Spleen (tissue), 11 donors: ENCODE measurements at regions not wholly inside any gene's neighbourhood (a gene's known extent, or its start where the extent isn't known, plus 50 kb on each side); places are given as distances from the start of the nearest gene placed in this dataset.

ENCODE experiments used
- DNase-seq: peaks from one replicate; pipeline ENCODE4 v3.0.0-alpha.2; 2020
- H3K27ac ChIP-seq, 8 donors: fragments of 200-600 bp; sonication (generic) in 7 of 8; 1 replicate in 4 of 8; 2 replicates in 4 of 8; pipeline versions ENCODE4 v1.5.0 to v1.8.0; 2016 to 2021; ENCODE audit warnings: inconsistent platforms in 4 of 8, mild to moderate bottlenecking in 4 of 8, moderate library complexity in 1 of 8
- H3K27me3 ChIP-seq, 7 donors: fragments of 200-600 bp; sonication (generic) in 6 of 7; replicated peaks in 1 of 7; 1 replicate in 4 of 7; 2 replicates in 3 of 7; pipeline versions ENCODE4 v1.5.0 to v1.8.0; 2016 to 2021; ENCODE audit warnings: inconsistent platforms in 3 of 7, mild to moderate bottlenecking in 1 of 7
- H3K36me3 ChIP-seq, 6 donors: fragments of 200-600 bp; sonication (generic) in 5 of 6; 1 replicate in 4 of 6; 2 replicates in 2 of 6; pipeline versions ENCODE4 v1.5.0 to v1.8.0; 2016 to 2021; ENCODE audit warnings: inconsistent platforms in 2 of 6
- H3K4me1 ChIP-seq, 6 donors: fragments of 200-600 bp; sonication (generic) in 5 of 6; 1 replicate in 3 of 6; 2 replicates in 3 of 6; pipeline versions ENCODE4 v1.5.0 to v1.8.0; 2016 to 2021; ENCODE audit warnings: inconsistent platforms in 3 of 6
- H3K4me3 ChIP-seq, 8 donors: fragments of 200-600 bp; sonication (generic) in 7 of 8; 1 replicate in 4 of 8; 2 replicates in 4 of 8; pipeline versions ENCODE4 v1.5.0 to v1.8.0; 2016 to 2021; ENCODE audit warnings: inconsistent platforms in 4 of 8, mild to moderate bottlenecking in 4 of 8, moderate library complexity in 2 of 8
- H3K9me3 ChIP-seq, 8 donors: fragments of 200-600 bp; sonication (generic) in 7 of 8; 1 replicate in 4 of 8; 2 replicates in 4 of 8; pipeline versions ENCODE4 v1.5.0 to v1.8.0; 2016 to 2021; ENCODE audit warnings: inconsistent platforms in 4 of 8
- CTCF ChIP-seq, 11 experiments: fragments of 200-600 bp in 7 of 11; fragments of 450-650 bp in 4 of 11; sonication (generic) in 4 of 11; IDR thresholded peaks in 8 of 11; conservative IDR thresholded peaks in 3 of 11; 1 replicate in 7 of 11; 2 replicates in 4 of 11; pipeline versions ENCODE4 v1.4.0 to v1.8.0; 2016 to 2021; ENCODE audit warnings: antibody characterized with exemption in 11 of 11, inconsistent platforms in 4 of 11, mild to moderate bottlenecking in 1 of 11
- POLR2A ChIP-seq, 3 donors: fragments of 450-650 bp; IDR thresholded peaks; one replicate each; pipeline ENCODE4 v1.5.1; 2017; ENCODE audit warnings: antibody characterized with exemption in 3 of 3, mild to moderate bottlenecking in 1 of 3
- POLR2AphosphoS5 ChIP-seq, 3 donors: sonication (generic); formaldehyde crosslinking; IDR thresholded peaks; one replicate each; pipeline ENCODE4 v1.5.1; 2017; ENCODE audit warnings: antibody characterized with exemption in 3 of 3
- WGBS, 5 donors: extraction: QIAGEN DNeasy Blood & Tissue Kit in 3 of 5; methylation state at CpG; one replicate each; pipeline versions ENCODE4 v1.1.5 to v1.1.7; 2013 to 2018; 5-methylcytosine and 5-hydroxymethylcytosine counted together
- intact Hi-C: fragments of 100-400 bp; cut with DNase I; formaldehyde crosslinking; loops from one replicate; pipeline ENCODE4 v1.15.0; 2023; ENCODE audit warnings: low total_unique reads
- donor health status: healthy with polysubstance abuse.
- donor health status: DM: no; HTN: no; CAD: no; lungs with moderate emphysema.
- donor health status: DM: no; HTN: no; CAD: no.
- donor health status: Bipolar disorder and iron deficiency.
- donor health status: healthy.
- donor health status: DM: no; HTN: no; CAD: no.
- donor health status: DM: yes; HTN: yes; CAD: no.

- Histone ChIP-seq H3K27me3 (no peaks in the 10 kb centered on the region), H3K27ac (no peak overlapping the region), H3K36me3 (no peaks in the 10 kb centered on the region), H3K9me3 (no peaks in the 10 kb centered on the region), H3K4me1 (no peaks in the 10 kb centered on the region), H3K4me3 (no peak overlapping the region)
- TF ChIP-seq POLR2A (IDR thresholded peaks at IDR 0.05) (no peak), CTCF (IDR thresholded peaks at IDR 0.05 in 8 of 11, conservative IDR thresholded peaks at IDR 0.05 in 3 of 11) (no peak), POLR2AphosphoS5 (IDR thresholded peaks at IDR 0.05) (no peak)
- intact Hi-C loops: no loop called here
- 26 to 47% (median 32%) methylated on average over 1 of the region's 1 CpG for WGBS, 5 donors
- no peak for DNase-seq
Measured at GRCh38 chr4:112808001-112808400, 171.1 kb downstream of the LARP7 start.

GRCh38 chr4:112813790-112814189, 176.8 kb downstream of the LARP7 start:
- Histone ChIP-seq H3K4me3 (no peak overlapping the region), H3K36me3 (no peaks in the 10 kb centered on the region), H3K4me1 (peaks cover 0 to 9% (median 3%) of the 10 kb centered on the region in 6 donors), H3K27me3 (peaks cover 0 to 17% (median 3%) of the 10 kb centered on the region in 7 donors), H3K27ac (no peak overlapping the region), H3K9me3 (no peaks in the 10 kb centered on the region)
- intact Hi-C loops: no loop called here
- 38 to 77% (median 63%) methylated on average over 2 of the region's 2 CpGs for WGBS, 5 donors
- no peak for DNase-seq
- no peak for TF ChIP-seq POLR2A (IDR thresholded peaks at IDR 0.05)
- no peak for TF ChIP-seq POLR2AphosphoS5 (IDR thresholded peaks at IDR 0.05)
- TF ChIP-seq CTCF (IDR thresholded peaks at IDR 0.05 in 8 of 11, conservative IDR thresholded peaks at IDR 0.05 in 3 of 11): no peak

- Histone ChIP-seq H3K27ac (peak overlapping the region in 1 of 8 donors; percentile 32), H3K4me3 (peak overlapping the region; percentile 11 to 63 (median 23)), H3K4me1 (peaks cover 0 to 12% (median 3%) of the 10 kb centered on the region in 6 donors), H3K36me3 (no peaks in the 10 kb centered on the region), H3K9me3 (no peaks in the 10 kb centered on the region), H3K27me3 (peaks cover 0 to 48% (median 3%) of the 10 kb centered on the region in 7 donors)
- peak; percentile 79 for DNase-seq
- intact Hi-C loops: no loop called here
- WGBS, 5 donors: 1 to 3% (median 2%) methylated on average over 11 to 14 of the region's 14 CpGs
- TF ChIP-seq POLR2AphosphoS5 (IDR thresholded peaks at IDR 0.05) (peak in 1 of 3 donors; percentile 22), POLR2A (IDR thresholded peaks at IDR 0.05) (no peak), CTCF (IDR thresholded peaks at IDR 0.05 in 8 of 11, conservative IDR thresholded peaks at IDR 0.05 in 3 of 11) (no peak)
Measured at GRCh38 chr4:112817933-112818593, 181.1 kb downstream of the LARP7 start.

DNA sequence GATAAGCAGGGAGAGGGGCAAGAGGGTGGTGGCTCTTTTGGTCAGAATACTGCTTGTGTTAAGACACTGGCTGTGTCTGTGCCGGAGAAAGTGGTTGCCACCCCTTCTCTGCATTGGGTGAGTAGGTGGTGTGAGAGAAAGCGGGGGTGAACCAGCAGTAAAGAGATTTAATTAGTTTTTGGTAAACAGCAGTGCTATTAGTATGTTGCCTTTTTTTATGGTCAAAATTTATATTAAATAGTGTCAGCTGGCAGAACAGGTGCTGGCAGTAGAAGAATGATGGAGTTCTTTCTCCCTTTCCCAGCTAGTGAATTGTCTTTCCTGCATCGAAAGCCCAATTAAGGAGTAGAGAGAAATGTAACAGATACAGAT, 181.6 kb downstream of the LARP7 start:
- 58 to 72% (median 66%) methylated on average over 3 of the region's 3 CpGs for WGBS, 5 donors
- no peak for DNase-seq
- Histone ChIP-seq H3K4me3 (peak overlapping the region; percentile 11 to 63 (median 23)), H3K4me1 (peaks cover 0 to 12% (median 3%) of the 10 kb centered on the region in 6 donors), H3K27ac (no peak overlapping the region), H3K9me3 (no peaks in the 10 kb centered on the region), H3K36me3 (no peaks in the 10 kb centered on the region), H3K27me3 (peaks cover 0 to 48% (median 3%) of the 10 kb centered on the region in 7 donors)
- TF ChIP-seq CTCF (IDR thresholded peaks at IDR 0.05 in 8 of 11, conservative IDR thresholded peaks at IDR 0.05 in 3 of 11) (no peak), POLR2A (IDR thresholded peaks at IDR 0.05) (no peak), POLR2AphosphoS5 (IDR thresholded peaks at IDR 0.05) (no peak)
- intact Hi-C loops: no loop called here
